Smooth muscle cell (in vitro differentiated cells): ENCODE measurements at regions not wholly inside any gene's neighbourhood (a gene's known extent, or its start where the extent isn't known, plus 50 kb on each side); places are given as distances from the start of the nearest gene placed in this dataset.

Experiments
- DNase-seq: peaks from one replicate; lab custom pipeline; 2025; ENCODE audit not compliant: unreplicated experiment; lab: John Stamatoyannopoulos, UW
- H2AFZ ChIP-seq: fragments of 200-600 bp; sonication (generic); 2 replicates; pipeline ENCODE4 v1.6.0; 2016; ENCODE audit warnings: antibody characterized with exemption, low read depth, mild to moderate bottlenecking
- H3F3A ChIP-seq: fragments of 200-600 bp; sonication (generic); 2 replicates; pipeline ENCODE4 v1.6.0; 2017; ENCODE audit warnings: antibody characterized with exemption, low read depth
- H3K27ac ChIP-seq: fragments of 200-600 bp; sonication (generic); 2 replicates; pipeline ENCODE4 v1.5.1; 2016; ENCODE audit warnings: low read depth, mild to moderate bottlenecking
- H3K27me3 ChIP-seq: fragments of 200-600 bp; sonication (generic); 2 replicates; pipeline ENCODE4 v1.6.1; 2016; ENCODE audit warnings: low read depth, mild to moderate bottlenecking
- H3K36me3 ChIP-seq: fragments of 200-600 bp; sonication (generic); 2 replicates; pipeline ENCODE4 v1.5.1; 2016; ENCODE audit warnings: low read depth
- H3K4me1 ChIP-seq: fragments of 200-600 bp; sonication (generic); 2 replicates; pipeline ENCODE4 v1.5.1; 2016; ENCODE audit warnings: low read depth
- H3K4me2 ChIP-seq: fragments of 200-600 bp; sonication (generic); 2 replicates; pipeline ENCODE4 v1.6.0; 2016; ENCODE audit warnings: mild to moderate bottlenecking
- H3K4me3 ChIP-seq: fragments of 200-600 bp; sonication (generic); 2 replicates; pipeline ENCODE4 v1.5.1; 2016; ENCODE audit warnings: mild to moderate bottlenecking
- H3K79me2 ChIP-seq: fragments of 200-600 bp; sonication (generic); 2 replicates; pipeline ENCODE4 v1.6.0; 2016; ENCODE audit warnings: low read depth, mild to moderate bottlenecking
- H3K9ac ChIP-seq: fragments of 200-600 bp; sonication (generic); 2 replicates; pipeline ENCODE4 v1.6.0; 2016; ENCODE audit warnings: low read depth
- H3K9me3 ChIP-seq: fragments of 200-600 bp; sonication (generic); replicated peaks from 2 replicates; pipeline ENCODE4 v1.5.1; 2016; ENCODE audit warnings: low read depth
- H4K20me1 ChIP-seq: fragments of 200-600 bp; sonication (generic); 2 replicates; pipeline ENCODE4 v1.6.0; 2016; ENCODE audit warnings: low read depth
- CTCF ChIP-seq: fragments of 200-600 bp; sonication (generic); IDR thresholded peaks from 2 replicates; pipeline ENCODE4 v1.5.1; 2017; ENCODE audit warnings: borderline replicate concordance, mild to moderate bottlenecking, antibody characterized with exemption; ENCODE audit not compliant: insufficient read depth, poor library complexity, severe bottlenecking
- WGBS: methylation state at CpG from one replicate; pipeline ENCODE4 v1.1.7; 2016; ENCODE audit warnings: low lambda C conversion rate; 5-methylcytosine and 5-hydroxymethylcytosine counted together

GRCh38 chr19:28563964-28564921 is 648.7 kb downstream of the UQCRFS1 start:
- Histone ChIP-seq H3K4me3 (no peak overlapping the region), H3K27ac (no peak overlapping the region), H3K4me2 (no peak overlapping the region), H3K27me3 (no peaks in the 10 kb centered on the region), H3F3A (no peaks in the 10 kb centered on the region), H3K9ac (no peak overlapping the region), H3K36me3 (no peaks in the 10 kb centered on the region), H3K79me2 (no peaks in the 10 kb centered on the region), H4K20me1 (no peaks in the 10 kb centered on the region), H2AFZ (no peak overlapping the region), H3K4me1 (no peaks in the 10 kb centered on the region), H3K9me3 (no peaks in the 10 kb centered on the region)
- DNase-seq: no peak
- WGBS: 86% methylated on average over 13 of the region's 13 CpGs
- no peak for TF ChIP-seq CTCF

GRCh38 chr19:28560786-28561185 is 652.2 kb downstream of the UQCRFS1 start:
- Histone ChIP-seq H4K20me1 (no peaks in the 10 kb centered on the region), H3K79me2 (no peaks in the 10 kb centered on the region), H2AFZ (no peak overlapping the region), H3K27me3 (no peaks in the 10 kb centered on the region), H3K4me3 (no peak overlapping the region), H3K4me1 (no peaks in the 10 kb centered on the region), H3K36me3 (no peaks in the 10 kb centered on the region), H3K27ac (no peak overlapping the region), H3K4me2 (no peak overlapping the region), H3F3A (no peaks in the 10 kb centered on the region), H3K9ac (no peak overlapping the region), H3K9me3 (no peaks in the 10 kb centered on the region)
- no peak for DNase-seq
- no peak for TF ChIP-seq CTCF
- 88% methylated on average over 4 of the region's 4 CpGs for WGBS

GRCh38 chr19:28558783-28559182 is 654.2 kb downstream of the UQCRFS1 start:
- Histone ChIP-seq H3K4me1 (no peaks in the 10 kb centered on the region), H3K4me3 (no peak overlapping the region), H3K36me3 (no peaks in the 10 kb centered on the region), H2AFZ (no peak overlapping the region), H3F3A (no peaks in the 10 kb centered on the region), H3K27ac (no peak overlapping the region), H3K9ac (no peak overlapping the region), H3K79me2 (no peaks in the 10 kb centered on the region), H3K9me3 (no peaks in the 10 kb centered on the region), H3K4me2 (no peak overlapping the region), H3K27me3 (no peaks in the 10 kb centered on the region), H4K20me1 (no peaks in the 10 kb centered on the region)
- no peak for TF ChIP-seq CTCF
- DNase-seq: no peak
- WGBS: 66% methylated on average over 2 of the region's 2 CpGs

- Histone ChIP-seq H3K4me2 (no peak overlapping the region), H3K4me1 (no peaks in the 10 kb centered on the region), H3K27ac (no peak overlapping the region), H3F3A (no peaks in the 10 kb centered on the region), H2AFZ (no peak overlapping the region), H4K20me1 (no peaks in the 10 kb centered on the region), H3K27me3 (no peaks in the 10 kb centered on the region), H3K9me3 (no peaks in the 10 kb centered on the region), H3K4me3 (no peak overlapping the region), H3K9ac (no peak overlapping the region), H3K79me2 (no peaks in the 10 kb centered on the region), H3K36me3 (no peaks in the 10 kb centered on the region)
- TF ChIP-seq CTCF: no peak
- no peak for DNase-seq
Measured at GRCh38 chr19:28556371-28556770, 656.6 kb downstream of the UQCRFS1 start.
